DOHH2 (cell line): ENCODE measurements at regions not wholly inside any gene's neighbourhood (a gene's known extent, or its start where the extent isn't known, plus 50 kb on each side); places are given as distances from the start of the nearest gene placed in this dataset.
"Not testable (repeated sequence)": the region's sequence is repeated elsewhere in the genome, so short reads cannot be mapped to it uniquely, and the experiment has no call there.

ENCODE experiments used
- EZH2phosphoT487 ChIP-seq: fragments of 200-600 bp; sonication (generic); IDR thresholded peaks from 2 replicates; pipeline ENCODE4 v1.6.1; 2017; ENCODE audit warnings: borderline replicate concordance, mild to moderate bottlenecking, antibody characterized with exemption, low read length, moderate library complexity, mixed read lengths
- TF ChIP-seq, protein P1 (sequence below): fragments of 200-600 bp; sonication (generic); IDR thresholded peaks from one replicate; pipeline ENCODE4 v1.5.1; 2014; ENCODE audit warnings: antibody characterized with exemption, mild to moderate bottlenecking, low read depth, low read length; ENCODE audit not compliant: poor library complexity, severe bottlenecking

- TF ChIP-seq, protein P1, sequence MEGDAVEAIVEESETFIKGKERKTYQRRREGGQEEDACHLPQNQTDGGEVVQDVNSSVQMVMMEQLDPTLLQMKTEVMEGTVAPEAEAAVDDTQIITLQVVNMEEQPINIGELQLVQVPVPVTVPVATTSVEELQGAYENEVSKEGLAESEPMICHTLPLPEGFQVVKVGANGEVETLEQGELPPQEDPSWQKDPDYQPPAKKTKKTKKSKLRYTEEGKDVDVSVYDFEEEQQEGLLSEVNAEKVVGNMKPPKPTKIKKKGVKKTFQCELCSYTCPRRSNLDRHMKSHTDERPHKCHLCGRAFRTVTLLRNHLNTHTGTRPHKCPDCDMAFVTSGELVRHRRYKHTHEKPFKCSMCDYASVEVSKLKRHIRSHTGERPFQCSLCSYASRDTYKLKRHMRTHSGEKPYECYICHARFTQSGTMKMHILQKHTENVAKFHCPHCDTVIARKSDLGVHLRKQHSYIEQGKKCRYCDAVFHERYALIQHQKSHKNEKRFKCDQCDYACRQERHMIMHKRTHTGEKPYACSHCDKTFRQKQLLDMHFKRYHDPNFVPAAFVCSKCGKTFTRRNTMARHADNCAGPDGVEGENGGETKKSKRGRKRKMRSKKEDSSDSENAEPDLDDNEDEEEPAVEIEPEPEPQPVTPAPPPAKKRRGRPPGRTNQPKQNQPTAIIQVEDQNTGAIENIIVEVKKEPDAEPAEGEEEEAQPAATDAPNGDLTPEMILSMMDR: peak; percentile 46
- TF ChIP-seq EZH2phosphoT487: not testable (repeated sequence)
Measured at GRCh38 chr2:87229091-87229689, 207.5 kb upstream of the PLGLB1 start.
